GM23338 (cell line): ENCODE measurements at regions not wholly inside any gene's neighbourhood (a gene's known extent, or its start where the extent isn't known, plus 50 kb on each side); places are given as distances from the start of the nearest gene placed in this dataset.

Source experiments
- ATAC-seq: fragments of 200-7000 bp; cut with Tn5 transposase; 3 replicates; pipeline ENCODE4 v1.9.1; 2020
- DNase-seq: peaks from one replicate; pipeline ENCODE4 v3.0.0-alpha.2; 2015; ENCODE audit warnings: low spot score
- H2AFZ ChIP-seq: fragments of 200-600 bp; sonication (generic); 2 replicates; pipeline ENCODE4 v1.8.0; 2016; ENCODE audit warnings: antibody characterized with exemption, mild to moderate bottlenecking, moderate library complexity
- H3F3A ChIP-seq: fragments of 200-600 bp; sonication (generic); replicated peaks from 2 replicates; pipeline ENCODE4 v1.8.0; 2017; ENCODE audit warnings: antibody characterized with exemption, mixed run types, low read depth
- H3K27ac ChIP-seq: fragments of 200-600 bp; sonication (generic); 2 replicates; pipeline ENCODE4 v1.6.1; 2016; ENCODE audit warnings: low read depth
- H3K27me3 ChIP-seq: fragments of 200-600 bp; sonication (generic); 2 replicates; pipeline ENCODE4 v1.8.0; 2016; ENCODE audit warnings: mild to moderate bottlenecking, mixed run types, moderate library complexity; ENCODE audit not compliant: insufficient read depth
- H3K36me3 ChIP-seq: fragments of 200-600 bp; sonication (generic); 2 replicates; pipeline ENCODE4 v1.8.0; 2016; ENCODE audit warnings: mild to moderate bottlenecking; ENCODE audit not compliant: insufficient read depth
- H3K4me1 ChIP-seq: fragments of 200-600 bp; sonication (generic); 2 replicates; pipeline ENCODE4 v1.8.0; 2016; ENCODE audit warnings: mild to moderate bottlenecking, moderate library complexity; ENCODE audit not compliant: insufficient read depth
- H3K4me2 ChIP-seq: fragments of 200-600 bp; sonication (generic); 2 replicates; pipeline ENCODE4 v1.7.1; 2017; ENCODE audit warnings: mixed run types
- H3K4me3 ChIP-seq: fragments of 200-600 bp; sonication (generic); 2 replicates; pipeline ENCODE4 v1.6.1; 2016; ENCODE audit warnings: mixed run types
- H3K79me2 ChIP-seq: fragments of 200-600 bp; sonication (generic); replicated peaks from 2 replicates; pipeline ENCODE4 v1.8.0; 2017; ENCODE audit warnings: mild to moderate bottlenecking; ENCODE audit not compliant: insufficient read depth
- H3K9me2 ChIP-seq: fragments of 200-600 bp; sonication (generic); 2 replicates; pipeline ENCODE4 v1.8.0; 2017; ENCODE audit not compliant: insufficient read depth
- H4K20me1 ChIP-seq: fragments of 200-600 bp; sonication (generic); replicated peaks from 2 replicates; pipeline ENCODE4 v1.8.0; 2017; ENCODE audit warnings: mild to moderate bottlenecking; ENCODE audit not compliant: insufficient read depth
- H3K27ac Mint-ChIP-seq: 2 replicates; pipeline ENCODE4 v1.8.0; 2020; ENCODE audit warnings: inconsistent platforms, mild to moderate bottlenecking, moderate library complexity, mixed read lengths
- H3K27me3 Mint-ChIP-seq: 3 replicates; pipeline ENCODE4 v1.8.0; 2022; ENCODE audit warnings: low read depth, mild to moderate bottlenecking, moderate library complexity, mixed read lengths, inconsistent platforms; ENCODE audit not compliant: insufficient read depth, poor library complexity
- H3K36me3 Mint-ChIP-seq: 3 replicates; pipeline ENCODE4 v1.8.0; 2021; ENCODE audit warnings: low read depth, mild to moderate bottlenecking, inconsistent platforms, moderate library complexity, mixed read lengths
- H3K4me1 Mint-ChIP-seq: 3 replicates; pipeline ENCODE4 v1.8.0; 2020; ENCODE audit warnings: mild to moderate bottlenecking, inconsistent platforms, mixed read lengths
- H3K4me3 Mint-ChIP-seq: 3 replicates; pipeline ENCODE4 v1.8.0; 2021; ENCODE audit warnings: moderate library complexity, mild to moderate bottlenecking, inconsistent platforms, mixed read lengths
- H3K9me3 Mint-ChIP-seq: 3 replicates; pipeline ENCODE4 v1.8.0; 2020; ENCODE audit warnings: moderate library complexity, mild to moderate bottlenecking, inconsistent platforms, mixed read lengths
- CREB1 ChIP-seq: fragments of 250-450 bp; sonication (Bioruptor Pico); IDR thresholded peaks from 2 replicates; pipeline ENCODE4 v1.5.0; 2020; ENCODE audit warnings: low read depth, mild to moderate bottlenecking, moderate library complexity
- EZH2 ChIP-seq: fragments of 200-600 bp; sonication (generic); IDR thresholded peaks from one replicate; pipeline ENCODE4 v1.8.0; 2017; ENCODE audit warnings: antibody characterized with exemption, mild to moderate bottlenecking, low read depth; ENCODE audit not compliant: unreplicated experiment
- EZH2phosphoT487 ChIP-seq: fragments of 200-600 bp; sonication (generic); IDR thresholded peaks from one replicate; pipeline ENCODE4 v1.8.1; 2018; ENCODE audit warnings: antibody characterized with exemption; ENCODE audit not compliant: unreplicated experiment
- STAT1 ChIP-seq: IDR thresholded peaks from one replicate; pipeline ENCODE4 v1.6.1; 2016; ENCODE audit warnings: antibody characterized with exemption; ENCODE audit not compliant: unreplicated experiment
- ZNF114 ChIP-seq: fragments of 250-450 bp; sonication (Bioruptor Pico); IDR thresholded peaks from 2 replicates; pipeline ENCODE4 v1.5.0; 2020; ENCODE audit warnings: mild to moderate bottlenecking, moderate library complexity
- ZNF331 ChIP-seq: fragments of 250-450 bp; sonication (Bioruptor Pico); IDR thresholded peaks from 2 replicates; pipeline ENCODE4 v1.5.0; 2020; ENCODE audit warnings: low read depth, mild to moderate bottlenecking, moderate library complexity
- TF ChIP-seq, protein P1 (sequence below): IDR thresholded peaks from one replicate; pipeline ENCODE4 v1.6.1; 2018; ENCODE audit warnings: antibody characterized with exemption; ENCODE audit not compliant: unreplicated experiment
- TF ChIP-seq, protein P2 (sequence below): IDR thresholded peaks from 2 replicates; pipeline ENCODE4 v1.6.1; 2016; ENCODE audit warnings: antibody characterized with exemption
- TF ChIP-seq, protein P3 (sequence below), 2 experiments: fragments of 200-600 bp in 1 of 2; sonication (generic) in 1 of 2; conservative IDR thresholded peaks; 2 replicates each; pipeline versions ENCODE4 v1.5.1 to v1.6.1; 2016 to 2017; ENCODE audit warnings: antibody characterized with exemption in 2 of 2, low read depth in 2 of 2, mild to moderate bottlenecking in 2 of 2, moderate library complexity in 1 of 2

DNA sequence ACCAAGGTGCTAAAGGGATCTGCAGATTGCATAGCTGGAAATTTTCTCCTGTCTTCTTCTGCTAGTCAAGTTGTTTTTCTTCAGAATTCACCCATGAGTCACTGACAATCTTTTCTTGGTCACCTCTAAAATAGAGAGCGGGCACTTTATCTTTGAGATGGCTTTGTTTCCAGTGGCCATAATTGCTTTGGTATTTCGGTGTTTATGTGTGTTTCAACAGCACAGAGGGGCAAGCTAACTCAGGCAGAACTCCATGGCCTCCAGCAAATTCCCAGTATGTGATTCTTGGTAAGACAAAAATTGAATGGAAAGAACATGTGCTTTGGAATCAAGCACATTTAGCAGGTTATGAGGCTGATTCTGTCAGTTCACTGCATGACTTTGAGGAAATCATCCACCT lies 656.8 kb downstream of the VRK1 start:
- Mint-ChIP-seq H3K27ac (no peak overlapping the region), H3K4me1 (peaks cover 18% of the 10 kb centered on the region), H3K4me3 (no peak overlapping the region), H3K27me3 (peaks cover 12% of the 10 kb centered on the region), H3K9me3 (no peaks in the 10 kb centered on the region), H3K36me3 (no peaks in the 10 kb centered on the region)
- H3K9me2 ChIP-seq, result no peaks in the 10 kb centered on the region
- no peaks in the 10 kb centered on the region for H3K36me3 ChIP-seq
- no peaks in the 10 kb centered on the region for H4K20me1 ChIP-seq
- TF ChIP-seq EZH2 (no peak), CREB1 (CRISPR knock-in tag) (no peak), ZNF331 (CRISPR knock-in tag) (no peak), EZH2phosphoT487 (no peak)
- TF ChIP-seq, protein P1, sequence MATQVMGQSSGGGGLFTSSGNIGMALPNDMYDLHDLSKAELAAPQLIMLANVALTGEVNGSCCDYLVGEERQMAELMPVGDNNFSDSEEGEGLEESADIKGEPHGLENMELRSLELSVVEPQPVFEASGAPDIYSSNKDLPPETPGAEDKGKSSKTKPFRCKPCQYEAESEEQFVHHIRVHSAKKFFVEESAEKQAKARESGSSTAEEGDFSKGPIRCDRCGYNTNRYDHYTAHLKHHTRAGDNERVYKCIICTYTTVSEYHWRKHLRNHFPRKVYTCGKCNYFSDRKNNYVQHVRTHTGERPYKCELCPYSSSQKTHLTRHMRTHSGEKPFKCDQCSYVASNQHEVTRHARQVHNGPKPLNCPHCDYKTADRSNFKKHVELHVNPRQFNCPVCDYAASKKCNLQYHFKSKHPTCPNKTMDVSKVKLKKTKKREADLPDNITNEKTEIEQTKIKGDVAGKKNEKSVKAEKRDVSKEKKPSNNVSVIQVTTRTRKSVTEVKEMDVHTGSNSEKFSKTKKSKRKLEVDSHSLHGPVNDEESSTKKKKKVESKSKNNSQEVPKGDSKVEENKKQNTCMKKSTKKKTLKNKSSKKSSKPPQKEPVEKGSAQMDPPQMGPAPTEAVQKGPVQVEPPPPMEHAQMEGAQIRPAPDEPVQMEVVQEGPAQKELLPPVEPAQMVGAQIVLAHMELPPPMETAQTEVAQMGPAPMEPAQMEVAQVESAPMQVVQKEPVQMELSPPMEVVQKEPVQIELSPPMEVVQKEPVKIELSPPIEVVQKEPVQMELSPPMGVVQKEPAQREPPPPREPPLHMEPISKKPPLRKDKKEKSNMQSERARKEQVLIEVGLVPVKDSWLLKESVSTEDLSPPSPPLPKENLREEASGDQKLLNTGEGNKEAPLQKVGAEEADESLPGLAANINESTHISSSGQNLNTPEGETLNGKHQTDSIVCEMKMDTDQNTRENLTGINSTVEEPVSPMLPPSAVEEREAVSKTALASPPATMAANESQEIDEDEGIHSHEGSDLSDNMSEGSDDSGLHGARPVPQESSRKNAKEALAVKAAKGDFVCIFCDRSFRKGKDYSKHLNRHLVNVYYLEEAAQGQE, result no peak
- TF ChIP-seq, protein P2, sequence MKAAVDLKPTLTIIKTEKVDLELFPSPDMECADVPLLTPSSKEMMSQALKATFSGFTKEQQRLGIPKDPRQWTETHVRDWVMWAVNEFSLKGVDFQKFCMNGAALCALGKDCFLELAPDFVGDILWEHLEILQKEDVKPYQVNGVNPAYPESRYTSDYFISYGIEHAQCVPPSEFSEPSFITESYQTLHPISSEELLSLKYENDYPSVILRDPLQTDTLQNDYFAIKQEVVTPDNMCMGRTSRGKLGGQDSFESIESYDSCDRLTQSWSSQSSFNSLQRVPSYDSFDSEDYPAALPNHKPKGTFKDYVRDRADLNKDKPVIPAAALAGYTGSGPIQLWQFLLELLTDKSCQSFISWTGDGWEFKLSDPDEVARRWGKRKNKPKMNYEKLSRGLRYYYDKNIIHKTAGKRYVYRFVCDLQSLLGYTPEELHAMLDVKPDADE, result no peak
- peaks cover 11% of the 10 kb centered on the region for H3K4me1 ChIP-seq
- H2AFZ ChIP-seq, result no peak overlapping the region
- DNase-seq, result no peak
- H3K79me2 ChIP-seq, result no peaks in the 10 kb centered on the region
- H3K4me2 ChIP-seq, result no peak overlapping the region
- H3K27ac ChIP-seq, result no peak overlapping the region
- no peak overlapping the region for H3K4me3 ChIP-seq
- ATAC-seq, result no peak
- 0 out of 2 replicates have a peak, but pooled peaks cover 6% of the 10 kb centered on the region for H3K27me3 ChIP-seq
- no peaks in the 10 kb centered on the region for H3F3A ChIP-seq

DNA sequence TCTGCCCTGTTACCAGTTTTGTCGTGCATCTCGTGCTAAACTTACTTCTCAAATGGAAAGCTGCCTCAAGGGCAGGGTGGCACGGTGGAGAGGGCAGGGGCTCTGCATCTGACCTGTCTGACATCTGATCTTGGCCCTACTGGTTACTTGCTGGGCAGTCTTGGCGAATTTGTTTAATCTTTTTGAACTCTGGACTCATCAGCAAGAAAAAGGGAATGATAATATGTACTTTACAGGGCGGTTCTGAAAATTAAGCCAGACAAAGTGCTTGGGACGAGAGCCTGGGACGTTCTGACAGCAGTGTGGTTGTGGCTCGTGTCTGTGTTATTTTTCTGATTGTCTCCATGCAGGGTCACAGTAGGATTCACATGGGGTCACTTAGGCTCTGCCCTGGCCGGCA lies 659.3 kb downstream of the VRK1 start:
- H3K36me3 ChIP-seq, result no peaks in the 10 kb centered on the region
- H3K9me2 ChIP-seq, result no peaks in the 10 kb centered on the region
- no peaks in the 10 kb centered on the region for H4K20me1 ChIP-seq
- no peak overlapping the region for H3K4me3 Mint-ChIP-seq
- peaks cover 15% of the 10 kb centered on the region for H3K4me1 ChIP-seq
- H3K4me2 ChIP-seq, result no peak overlapping the region
- H2AFZ ChIP-seq, result no peak overlapping the region
- H3K79me2 ChIP-seq, result no peaks in the 10 kb centered on the region
- H3K4me1 Mint-ChIP-seq, result peaks cover 21% of the 10 kb centered on the region
- peaks cover 5% of the 10 kb centered on the region; the same call in 2 of the 3 replicates for H3K9me3 Mint-ChIP-seq
- no peak overlapping the region for H3K4me3 ChIP-seq
- ATAC-seq (no peak), DNase-seq (no peak)
- peaks cover 12% of the 10 kb centered on the region for H3K27me3 Mint-ChIP-seq
- H3K36me3 Mint-ChIP-seq, result peaks cover 5% of the 10 kb centered on the region; the same call in 1 of the 3 replicates
- H3F3A ChIP-seq, result no peaks in the 10 kb centered on the region
- peaks cover 13% of the 10 kb centered on the region; the same call in 1 of the 2 replicates for H3K27me3 ChIP-seq
- H3K27ac Mint-ChIP-seq, result no peak overlapping the region
- no peak overlapping the region for H3K27ac ChIP-seq
- TF ChIP-seq ZNF114 (CRISPR knock-in tag) (no peak), EZH2phosphoT487 (no peak), EZH2 (no peak), STAT1 (no peak)
- TF ChIP-seq, protein P3, sequence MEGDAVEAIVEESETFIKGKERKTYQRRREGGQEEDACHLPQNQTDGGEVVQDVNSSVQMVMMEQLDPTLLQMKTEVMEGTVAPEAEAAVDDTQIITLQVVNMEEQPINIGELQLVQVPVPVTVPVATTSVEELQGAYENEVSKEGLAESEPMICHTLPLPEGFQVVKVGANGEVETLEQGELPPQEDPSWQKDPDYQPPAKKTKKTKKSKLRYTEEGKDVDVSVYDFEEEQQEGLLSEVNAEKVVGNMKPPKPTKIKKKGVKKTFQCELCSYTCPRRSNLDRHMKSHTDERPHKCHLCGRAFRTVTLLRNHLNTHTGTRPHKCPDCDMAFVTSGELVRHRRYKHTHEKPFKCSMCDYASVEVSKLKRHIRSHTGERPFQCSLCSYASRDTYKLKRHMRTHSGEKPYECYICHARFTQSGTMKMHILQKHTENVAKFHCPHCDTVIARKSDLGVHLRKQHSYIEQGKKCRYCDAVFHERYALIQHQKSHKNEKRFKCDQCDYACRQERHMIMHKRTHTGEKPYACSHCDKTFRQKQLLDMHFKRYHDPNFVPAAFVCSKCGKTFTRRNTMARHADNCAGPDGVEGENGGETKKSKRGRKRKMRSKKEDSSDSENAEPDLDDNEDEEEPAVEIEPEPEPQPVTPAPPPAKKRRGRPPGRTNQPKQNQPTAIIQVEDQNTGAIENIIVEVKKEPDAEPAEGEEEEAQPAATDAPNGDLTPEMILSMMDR (conservative IDR thresholded peaks at IDR 0.05; ENCODE audit: low read depth in 2 of 2), result no peak
- TF ChIP-seq, protein P2, result no peak
